Naive thymus-derived CD4-positive, alpha-beta T cell (primary cell): ENCODE measurements at regions not wholly inside any gene's neighbourhood (a gene's known extent, or its start where the extent isn't known, plus 50 kb on each side); places are given as distances from the start of the nearest gene placed in this dataset.

Experiments
- ATAC-seq: fragments of 150-1000 bp; cut with Tn5 transposase; 2 replicates; pipeline ENCODE4 v1.10.0; 2021; ENCODE audit warnings: mild to moderate bottlenecking, moderate library complexity
- CTCF ChIA-PET: fragments of 350-600 bp; sonication (Branson Sonifier 250); formaldehyde crosslinking; loops from one replicate; lab custom pipeline; 2021; ENCODE audit warnings: antibody characterized with exemption; lab: Charles Lee
- POLR2A ChIA-PET: fragments of 350-600 bp; sonication (Branson Sonifier 250); formaldehyde crosslinking; loops from one replicate; lab custom pipeline; 2021; ENCODE audit warnings: antibody characterized with exemption, inconsistent platforms; lab: Charles Lee
- DNase-seq, 9 donors: peaks; one replicate each; pipeline versions ENCODE4 v3.0.0 to v3.0.0-alpha.2; 2020 to 2022; ENCODE audit warnings: mixed read lengths in 1 of 9
- H3K27ac ChIP-seq: one replicate; pipeline ENCODE4 v1.7.0; 2013; ENCODE audit warnings: mild to moderate bottlenecking, low read depth, low read length, moderate library complexity
- H3K27me3 ChIP-seq, 2 donors: one replicate each; pipeline ENCODE4 v1.7.0; 2013; ENCODE audit warnings: low read length in 2 of 2, mild to moderate bottlenecking in 2 of 2, moderate library complexity in 2 of 2; ENCODE audit not compliant: control insufficient read depth in 2 of 2, insufficient read depth in 2 of 2
- H3K36me3 ChIP-seq, 3 experiments: 1 replicate in 2 of 3; 2 replicates in 1 of 3; pipeline ENCODE4 v1.7.0; 2013; ENCODE audit warnings: low read length in 3 of 3, mild to moderate bottlenecking in 3 of 3, moderate library complexity in 1 of 3; ENCODE audit not compliant: insufficient read depth in 3 of 3, control insufficient read depth in 2 of 3
- H3K4me1 ChIP-seq, 2 donors: one replicate each; pipeline ENCODE4 v1.7.0; 2013; ENCODE audit warnings: low read length in 2 of 2, mild to moderate bottlenecking in 2 of 2, moderate library complexity in 1 of 2; ENCODE audit not compliant: control insufficient read depth in 2 of 2, insufficient read depth in 2 of 2
- H3K4me3 ChIP-seq: 2 replicates; pipeline ENCODE4 v1.7.0; 2013; ENCODE audit warnings: mild to moderate bottlenecking, low read length
- H3K9me3 ChIP-seq, 3 experiments: 1 replicate in 2 of 3; 2 replicates in 1 of 3; pipeline ENCODE4 v1.7.0; 2013; ENCODE audit warnings: low read length in 3 of 3; ENCODE audit not compliant: control insufficient read depth in 2 of 3
- H3K27ac Mint-ChIP-seq, 9 donors: one replicate each; pipeline ENCODE4 v1.8.0; 2020 to 2022; ENCODE audit warnings: mixed read lengths in 9 of 9, mild to moderate bottlenecking in 8 of 9, moderate library complexity in 5 of 9, inconsistent platforms in 2 of 9
- H3K27me3 Mint-ChIP-seq, 5 donors: one replicate each; pipeline ENCODE4 v1.8.0; 2021 to 2022; ENCODE audit warnings: mixed read lengths in 5 of 5, mild to moderate bottlenecking in 1 of 5
- H3K36me3 Mint-ChIP-seq, 5 donors: one replicate each; pipeline ENCODE4 v1.8.0; 2020 to 2022; ENCODE audit warnings: mixed read lengths in 5 of 5, mild to moderate bottlenecking in 3 of 5, inconsistent platforms in 1 of 5
- H3K4me1 Mint-ChIP-seq, 7 donors: one replicate each; pipeline ENCODE4 v1.8.0; 2020 to 2022; ENCODE audit warnings: mixed read lengths in 7 of 7, mild to moderate bottlenecking in 3 of 7, inconsistent platforms in 1 of 7
- H3K4me3 Mint-ChIP-seq, 10 donors: one replicate each; pipeline ENCODE4 v1.8.0; 2020 to 2022; ENCODE audit warnings: mild to moderate bottlenecking in 10 of 10, mixed read lengths in 10 of 10, moderate library complexity in 6 of 10, inconsistent platforms in 2 of 10
- H3K9me3 Mint-ChIP-seq, 11 donors: one replicate each; pipeline ENCODE4 v1.8.0; 2020 to 2022; ENCODE audit warnings: mixed read lengths in 11 of 11, mild to moderate bottlenecking in 4 of 11, inconsistent platforms in 1 of 11, moderate library complexity in 1 of 11
- intact Hi-C, 2 donors: fragments of 100-400 bp; cut with micrococcal nuclease; formaldehyde crosslinking; loops; one replicate each; pipeline ENCODE4 v1.15.1; 2023

DNA sequence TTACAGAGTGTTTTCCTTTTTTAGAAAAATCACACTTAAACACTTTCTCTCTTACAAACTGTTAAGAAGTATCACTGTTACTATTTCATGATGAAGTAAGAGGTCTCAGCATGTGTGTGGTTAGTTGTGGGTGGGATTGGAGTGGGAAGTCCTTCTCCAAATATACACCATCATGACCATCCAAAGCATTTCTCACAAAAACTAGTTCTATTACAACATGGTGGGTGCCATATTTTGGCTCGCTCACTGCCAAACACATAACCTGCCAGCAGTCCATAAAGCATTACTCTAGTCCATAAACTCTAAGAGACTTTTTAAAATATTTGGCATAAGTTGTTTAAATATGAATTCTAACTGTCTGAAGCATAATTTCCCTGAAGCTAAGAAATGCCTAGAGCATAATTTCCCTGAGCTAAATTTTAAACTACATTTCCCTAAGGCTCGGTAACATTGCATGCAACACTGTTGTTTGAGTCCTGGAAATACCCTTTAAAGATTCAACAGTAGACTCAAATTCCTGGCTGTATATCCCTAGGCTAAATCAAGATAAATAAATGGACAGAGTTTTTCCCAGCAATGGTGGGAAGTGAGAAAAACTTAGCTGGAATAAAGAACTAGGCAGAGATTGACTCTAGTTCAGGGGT, 415.0 kb upstream of the INTU start:
- ChIA-PET CTCF (no interaction called here), POLR2A (no interaction called here)
- DNase-seq (no peak), ATAC-seq (no peak)
- H3K9me3 Mint-ChIP-seq = peaks cover 0 to 13% (median 7%) of the 10 kb centered on the region in 11 donors
- Histone ChIP-seq H3K27me3 (no peaks in the 10 kb centered on the region), H3K36me3 (no peaks in the 10 kb centered on the region), H3K9me3 (no peaks in the 10 kb centered on the region), H3K4me3 (no peak overlapping the region), H3K27ac (no peak overlapping the region), H3K4me1 (no peaks in the 10 kb centered on the region)
- H3K4me1 Mint-ChIP-seq = no peaks in the 10 kb centered on the region
- intact Hi-C loops = no loop called here
- no peak overlapping the region for H3K4me3 Mint-ChIP-seq
- peaks cover 0 to 3% (median 0%) of the 10 kb centered on the region in 5 donors for H3K36me3 Mint-ChIP-seq
- H3K27me3 Mint-ChIP-seq = no peaks in the 10 kb centered on the region
- no peak overlapping the region for H3K27ac Mint-ChIP-seq

DNA sequence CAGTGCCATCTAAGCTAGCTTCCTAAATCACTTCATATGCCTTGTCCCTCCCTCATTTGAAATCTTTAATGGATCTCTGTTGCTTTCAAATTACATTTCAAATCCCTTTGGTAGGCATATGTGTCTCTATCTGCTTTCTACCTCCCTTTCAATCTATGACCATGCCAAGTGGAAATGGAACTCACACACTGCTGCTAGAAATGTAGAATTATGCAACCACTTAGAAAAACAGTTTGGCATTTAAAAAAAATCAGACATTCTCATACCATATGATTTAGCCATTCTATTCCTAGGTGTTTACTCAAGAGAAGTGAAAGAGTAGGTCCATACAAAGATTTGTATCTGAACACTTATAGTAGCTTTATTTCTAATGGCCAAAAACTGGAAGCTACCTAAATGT, 413.5 kb upstream of the INTU start:
- intact Hi-C loops = no loop called here
- peaks cover 0 to 24% (median 12%) of the 10 kb centered on the region in 11 donors for H3K9me3 Mint-ChIP-seq
- H3K36me3 Mint-ChIP-seq = peaks cover 0 to 3% (median 0%) of the 10 kb centered on the region in 5 donors
- H3K27ac ChIP-seq = no peak overlapping the region
- no peaks in the 10 kb centered on the region for H3K4me1 ChIP-seq
- ATAC-seq = no peak
- POLR2A ChIA-PET = no interaction called here
- H3K4me3 Mint-ChIP-seq = no peak overlapping the region
- no peak for DNase-seq
- H3K4me3 ChIP-seq = no peak overlapping the region
- no peak overlapping the region for H3K27ac Mint-ChIP-seq
- H3K9me3 ChIP-seq = no peaks in the 10 kb centered on the region
- no peaks in the 10 kb centered on the region for H3K27me3 Mint-ChIP-seq
- H3K36me3 ChIP-seq = no peaks in the 10 kb centered on the region
- CTCF ChIA-PET = no interaction called here
- no peaks in the 10 kb centered on the region for H3K27me3 ChIP-seq
- H3K4me1 Mint-ChIP-seq = peaks cover 0 to 2% (median 0%) of the 10 kb centered on the region in 7 donors

DNA sequence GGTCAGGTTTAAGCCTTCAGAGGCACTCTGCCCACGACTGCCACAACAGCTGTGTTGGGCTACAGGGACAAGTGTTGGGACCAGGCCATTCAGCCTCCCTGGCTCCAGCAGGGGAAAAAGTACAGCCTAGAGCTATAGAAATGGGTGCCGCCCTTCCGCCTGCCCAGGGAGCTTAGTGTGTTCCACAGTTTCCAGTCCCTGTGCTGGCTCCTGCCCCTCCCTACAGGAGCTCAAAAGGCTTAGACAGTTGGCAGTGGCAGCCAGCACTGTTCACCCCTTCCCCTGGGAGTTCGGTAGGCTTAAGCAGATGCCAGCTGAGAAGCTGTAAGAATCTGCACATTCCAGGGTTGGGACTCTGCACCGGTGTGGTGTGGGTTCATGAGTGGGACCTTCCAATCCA, 408.2 kb upstream of the INTU start:
- Histone ChIP-seq H3K4me1 (no peaks in the 10 kb centered on the region), H3K4me3 (no peak overlapping the region), H3K27ac (no peak overlapping the region), H3K36me3 (no peaks in the 10 kb centered on the region), H3K27me3 (no peaks in the 10 kb centered on the region), H3K9me3 (no peaks in the 10 kb centered on the region)
- Mint-ChIP-seq H3K27me3 (no peaks in the 10 kb centered on the region), H3K9me3 (peaks cover 0 to 20% (median 9%) of the 10 kb centered on the region in 11 donors), H3K4me3 (no peak overlapping the region), H3K4me1 (peaks cover 0 to 2% (median 0%) of the 10 kb centered on the region in 7 donors), H3K36me3 (no peaks in the 10 kb centered on the region), H3K27ac (no peak overlapping the region)
- ChIA-PET CTCF (no interaction called here), POLR2A (no interaction called here)
- ATAC-seq = no peak
- intact Hi-C loops = no loop called here
- DNase-seq = no peak

DNA sequence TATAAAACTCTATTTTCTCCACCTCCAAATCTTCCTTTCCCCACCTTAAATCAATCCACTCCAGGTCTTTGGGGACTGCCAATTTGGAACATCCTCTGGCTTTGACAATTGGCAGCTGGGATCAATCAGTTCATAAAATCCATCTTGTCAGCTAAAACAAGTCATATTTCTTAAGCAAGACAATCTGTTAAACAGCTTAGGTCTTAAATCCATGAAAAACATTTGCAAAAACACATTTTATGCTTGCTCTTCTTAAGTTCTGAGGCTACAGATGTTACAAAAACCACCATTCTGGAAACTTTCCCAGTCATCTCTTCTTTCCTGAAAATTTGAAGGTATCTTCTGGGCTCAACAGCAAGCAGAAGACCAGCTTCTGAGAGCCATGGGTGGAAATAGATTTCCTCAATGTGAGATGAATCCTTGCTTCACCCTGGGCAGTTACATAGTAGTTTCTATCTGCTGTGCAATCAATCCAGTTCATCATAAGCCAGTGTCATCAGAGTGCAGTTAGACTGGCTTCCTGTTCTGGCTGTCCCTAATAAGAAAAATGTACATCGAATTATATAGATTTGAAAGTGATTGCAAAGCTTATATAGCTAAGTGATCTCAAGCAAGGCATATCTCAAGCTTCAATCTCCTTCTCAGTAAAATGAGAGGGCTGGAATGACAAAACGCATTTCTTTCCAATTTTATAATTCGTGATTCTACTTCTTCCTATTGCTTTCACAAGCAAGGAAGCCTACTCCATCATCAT, 402.7 kb upstream of the INTU start:
- H3K9me3 Mint-ChIP-seq = peaks cover 0 to 25% (median 7%) of the 10 kb centered on the region in 11 donors
- H3K4me3 Mint-ChIP-seq = no peak overlapping the region
- no peaks in the 10 kb centered on the region for H3K36me3 ChIP-seq
- no peaks in the 10 kb centered on the region for H3K9me3 ChIP-seq
- POLR2A ChIA-PET = no interaction called here
- H3K4me1 ChIP-seq = no peaks in the 10 kb centered on the region
- CTCF ChIA-PET = no interaction called here
- H3K4me1 Mint-ChIP-seq = no peaks in the 10 kb centered on the region
- H3K4me3 ChIP-seq = no peak overlapping the region
- no peaks in the 10 kb centered on the region for H3K36me3 Mint-ChIP-seq
- no peaks in the 10 kb centered on the region for H3K27me3 ChIP-seq
- intact Hi-C loops = no loop called here
- no peak for DNase-seq
- no peak overlapping the region for H3K27ac ChIP-seq
- no peak for ATAC-seq
- H3K27ac Mint-ChIP-seq = no peak overlapping the region
- no peaks in the 10 kb centered on the region for H3K27me3 Mint-ChIP-seq

DNA sequence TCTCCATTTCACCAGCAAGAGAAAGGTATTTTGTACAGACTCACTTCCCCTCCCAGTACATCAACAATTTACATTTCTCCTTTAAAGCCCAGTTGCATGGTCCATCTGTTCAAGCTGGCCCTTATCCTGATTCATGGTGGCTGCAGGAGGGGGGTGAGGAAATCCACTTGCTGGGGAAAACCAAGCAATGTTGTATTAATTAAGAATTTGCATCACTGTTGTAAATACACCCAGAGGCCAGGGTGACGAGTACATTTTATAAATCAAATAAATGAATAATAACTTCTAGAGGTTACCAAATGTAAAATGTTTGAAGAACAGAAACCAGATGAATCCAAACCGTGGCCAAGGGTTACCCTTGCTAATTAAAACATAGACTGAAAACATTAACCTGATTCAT, 395.9 kb upstream of the INTU start:
- POLR2A ChIA-PET = no interaction called here
- no peaks in the 10 kb centered on the region for H3K4me1 Mint-ChIP-seq
- no peak for DNase-seq

DNA sequence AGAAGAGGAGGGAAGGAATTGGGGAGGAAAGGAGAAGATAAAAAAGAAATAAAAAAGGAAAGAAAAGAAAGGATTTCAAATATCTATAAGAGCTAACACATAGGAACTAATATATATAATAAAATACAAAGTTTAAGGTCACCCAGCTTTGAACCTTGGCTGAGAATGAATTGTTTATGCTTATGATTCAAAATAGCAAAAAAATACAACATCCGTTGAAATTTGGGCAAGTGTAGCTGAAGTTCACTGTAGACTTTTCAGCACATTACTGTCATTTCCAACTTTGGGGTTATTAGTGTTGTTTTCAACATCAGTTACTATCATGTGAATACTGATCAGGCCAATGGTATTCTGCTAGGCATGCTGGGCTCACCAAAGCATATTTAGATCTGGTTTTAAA, 395.2 kb upstream of the INTU start:
- ChIA-PET CTCF (no interaction called here), POLR2A (no interaction called here)
- Mint-ChIP-seq H3K4me3 (no peak overlapping the region), H3K27me3 (no peaks in the 10 kb centered on the region), H3K4me1 (no peaks in the 10 kb centered on the region), H3K27ac (no peak overlapping the region), H3K36me3 (no peaks in the 10 kb centered on the region), H3K9me3 (peaks cover 0 to 9% (median 2%) of the 10 kb centered on the region in 11 donors)
- no peaks in the 10 kb centered on the region for H3K9me3 ChIP-seq
- intact Hi-C loops = no loop called here
- H3K27me3 ChIP-seq = no peaks in the 10 kb centered on the region
- no peaks in the 10 kb centered on the region for H3K36me3 ChIP-seq
- DNase-seq = no peak
- H3K4me1 ChIP-seq = no peaks in the 10 kb centered on the region
- no peak overlapping the region for H3K27ac ChIP-seq
- ATAC-seq = no peak
- no peak overlapping the region for H3K4me3 ChIP-seq

More for the DNA sequence above, 395.9 kb upstream of the INTU start:
- Histone ChIP-seq H3K4me3 (no peak overlapping the region), H3K36me3 (no peaks in the 10 kb centered on the region), H3K4me1 (no peaks in the 10 kb centered on the region), H3K27me3 (no peaks in the 10 kb centered on the region), H3K9me3 (no peaks in the 10 kb centered on the region), H3K27ac (no peak overlapping the region)
- CTCF ChIA-PET = no interaction called here
- no peak for ATAC-seq
- Mint-ChIP-seq H3K36me3 (no peaks in the 10 kb centered on the region), H3K27ac (no peak overlapping the region), H3K9me3 (peaks cover 0 to 14% (median 2%) of the 10 kb centered on the region in 11 donors), H3K4me3 (no peak overlapping the region), H3K27me3 (no peaks in the 10 kb centered on the region)
- intact Hi-C loops = no loop called here
